Upper lobe of left lung (tissue), 6 donors: ENCODE measurements at regions not wholly inside any gene's neighbourhood (a gene's known extent, or its start where the extent isn't known, plus 50 kb on each side); places are given as distances from the start of the nearest gene placed in this dataset.

Experiments used
- ATAC-seq, 2 donors: fragments of 200-7000 bp; cut with Tn5 transposase; one replicate each; pipeline ENCODE4 v1.9.1; 2022; ENCODE audit warnings: mild to moderate bottlenecking in 2 of 2, moderate library complexity in 2 of 2; ENCODE audit not compliant: low FRiP score in 2 of 2
- DNase-seq, 2 donors: peaks; one replicate each; pipeline ENCODE4 v3.0.0-alpha.2; 2019 to 2020
- H3K27ac ChIP-seq, 4 donors: fragments of 200-600 bp; sonication (generic); one replicate each; pipeline ENCODE4 v1.5.1; 2016 to 2019
- H3K27me3 ChIP-seq, 4 donors: fragments of 200-600 bp; sonication (generic); one replicate each; pipeline ENCODE4 v1.5.1; 2017 to 2019
- H3K36me3 ChIP-seq, 4 donors: fragments of 200-600 bp; sonication (generic); one replicate each; pipeline ENCODE4 v1.5.1; 2016 to 2019
- H3K4me1 ChIP-seq, 4 donors: fragments of 200-600 bp; sonication (generic); one replicate each; pipeline ENCODE4 v1.5.1; 2018 to 2019
- H3K4me3 ChIP-seq, 4 donors: fragments of 200-600 bp; sonication (generic); one replicate each; pipeline ENCODE4 v1.5.1; 2017 to 2019; ENCODE audit warnings: mild to moderate bottlenecking in 2 of 4, moderate library complexity in 1 of 4
- H3K9me3 ChIP-seq, 4 donors: fragments of 200-600 bp; sonication (generic); one replicate each; pipeline ENCODE4 v1.5.1; 2018 to 2019
- EP300 ChIP-seq, 4 donors: sonication (generic); formaldehyde crosslinking; IDR thresholded peaks; one replicate each; pipeline ENCODE4 v1.5.1; 2017; ENCODE audit warnings: antibody characterized with exemption in 4 of 4, control low read depth in 2 of 4
- POLR2A ChIP-seq, 4 donors: fragments of 450-650 bp; IDR thresholded peaks; one replicate each; pipeline ENCODE4 v1.5.1; 2016 to 2017; ENCODE audit warnings: antibody characterized with exemption in 4 of 4, mild to moderate bottlenecking in 2 of 4
- POLR2AphosphoS5 ChIP-seq, 2 donors: sonication (generic); formaldehyde crosslinking; IDR thresholded peaks; one replicate each; pipeline ENCODE4 v1.5.1; 2017; ENCODE audit warnings: antibody characterized with exemption in 2 of 2
- WGBS, 2 donors: methylation state at CpG; one replicate each; pipeline ENCODE4 v1.1.5; 2017 to 2018; 5-methylcytosine and 5-hydroxymethylcytosine counted together
- TF ChIP-seq, protein P1 (sequence below), 6 experiments: fragments of 450-650 bp in 4 of 6; fragments of 200-600 bp in 2 of 6; sonication (generic) in 2 of 6; IDR thresholded peaks; one replicate each; pipeline ENCODE4 v1.5.1; 2016 to 2019; ENCODE audit warnings: antibody characterized with exemption in 6 of 6
- donor health status: DM: no; HTN: no; CAD: no; lungs with moderate emphysema.
- donor health status: DM: no; HTN: yes; CAD: no; lungs with severe emphysema.

DNA sequence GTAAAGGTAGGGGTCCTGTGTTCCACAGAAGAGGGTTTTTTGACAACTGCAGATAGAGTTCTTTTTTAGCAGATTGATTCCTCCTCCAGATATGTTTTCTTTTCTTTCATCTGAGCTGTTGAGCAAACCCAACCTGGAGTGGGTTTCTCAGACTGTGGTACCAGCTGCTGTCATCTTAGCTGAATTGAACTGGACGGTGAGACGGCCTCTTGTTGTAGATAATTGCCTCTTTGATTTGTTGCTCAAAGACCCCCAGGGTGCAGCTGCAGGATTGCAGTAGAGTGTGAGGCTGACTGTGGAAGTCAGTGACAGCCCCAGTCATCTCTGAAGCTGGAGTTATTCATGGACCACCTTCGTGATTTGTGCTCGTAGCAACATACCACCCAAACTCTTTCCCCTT is 317.7 kb downstream of the AACS start:
- ATAC-seq (no peak), DNase-seq (no peak)
- Histone ChIP-seq H3K4me3 (no peak overlapping the region), H3K27me3 (no peaks in the 10 kb centered on the region), H3K36me3 (no peaks in the 10 kb centered on the region), H3K27ac (no peak overlapping the region), H3K9me3 (no peaks in the 10 kb centered on the region), H3K4me1 (no peaks in the 10 kb centered on the region)
- 58 to 66% methylated on average over 4 of the region's 4 CpGs for WGBS, 2 donors
- TF ChIP-seq EP300 (IDR thresholded peaks at IDR 0.05) (no peak), POLR2AphosphoS5 (IDR thresholded peaks at IDR 0.05) (no peak), POLR2A (IDR thresholded peaks at IDR 0.05) (no peak)
- TF ChIP-seq, protein P1, sequence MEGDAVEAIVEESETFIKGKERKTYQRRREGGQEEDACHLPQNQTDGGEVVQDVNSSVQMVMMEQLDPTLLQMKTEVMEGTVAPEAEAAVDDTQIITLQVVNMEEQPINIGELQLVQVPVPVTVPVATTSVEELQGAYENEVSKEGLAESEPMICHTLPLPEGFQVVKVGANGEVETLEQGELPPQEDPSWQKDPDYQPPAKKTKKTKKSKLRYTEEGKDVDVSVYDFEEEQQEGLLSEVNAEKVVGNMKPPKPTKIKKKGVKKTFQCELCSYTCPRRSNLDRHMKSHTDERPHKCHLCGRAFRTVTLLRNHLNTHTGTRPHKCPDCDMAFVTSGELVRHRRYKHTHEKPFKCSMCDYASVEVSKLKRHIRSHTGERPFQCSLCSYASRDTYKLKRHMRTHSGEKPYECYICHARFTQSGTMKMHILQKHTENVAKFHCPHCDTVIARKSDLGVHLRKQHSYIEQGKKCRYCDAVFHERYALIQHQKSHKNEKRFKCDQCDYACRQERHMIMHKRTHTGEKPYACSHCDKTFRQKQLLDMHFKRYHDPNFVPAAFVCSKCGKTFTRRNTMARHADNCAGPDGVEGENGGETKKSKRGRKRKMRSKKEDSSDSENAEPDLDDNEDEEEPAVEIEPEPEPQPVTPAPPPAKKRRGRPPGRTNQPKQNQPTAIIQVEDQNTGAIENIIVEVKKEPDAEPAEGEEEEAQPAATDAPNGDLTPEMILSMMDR (IDR thresholded peaks at IDR 0.05) = no peak

DNA sequence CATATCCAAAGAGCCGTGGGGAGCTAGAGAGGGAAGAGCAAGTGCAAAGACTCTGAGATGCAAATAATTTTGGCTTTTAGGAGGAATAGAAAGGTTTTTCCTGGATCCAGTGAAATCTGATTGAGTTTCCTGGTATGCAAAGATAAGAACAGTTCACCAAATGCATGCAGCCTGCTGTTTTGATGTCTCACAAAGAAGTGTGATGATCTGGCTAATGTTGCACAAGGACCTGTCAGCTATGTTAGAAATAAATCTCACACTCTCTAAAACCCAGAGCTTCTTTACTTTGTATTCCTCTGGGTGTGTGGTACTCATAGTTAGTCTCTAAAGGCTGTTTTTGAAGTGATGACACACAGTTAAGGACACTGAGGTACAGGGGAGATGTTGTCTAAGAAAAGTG is 321.4 kb downstream of the AACS start:
- no peaks in the 10 kb centered on the region for H3K9me3 ChIP-seq
- no peak for TF ChIP-seq POLR2A (IDR thresholded peaks at IDR 0.05)
- TF ChIP-seq EP300 (IDR thresholded peaks at IDR 0.05) = no peak
- TF ChIP-seq, protein P1 (IDR thresholded peaks at IDR 0.05) = no peak
- no peak for TF ChIP-seq POLR2AphosphoS5 (IDR thresholded peaks at IDR 0.05)
- no peaks in the 10 kb centered on the region for H3K36me3 ChIP-seq
- no peak overlapping the region for H3K27ac ChIP-seq
- WGBS, 2 donors = 79 to 82% methylated on average over 1 of the region's 1 CpG
- H3K4me1 ChIP-seq = no peaks in the 10 kb centered on the region
- no peak overlapping the region for H3K4me3 ChIP-seq
- no peaks in the 10 kb centered on the region for H3K27me3 ChIP-seq
- no peak for ATAC-seq
- no peak for DNase-seq

DNA sequence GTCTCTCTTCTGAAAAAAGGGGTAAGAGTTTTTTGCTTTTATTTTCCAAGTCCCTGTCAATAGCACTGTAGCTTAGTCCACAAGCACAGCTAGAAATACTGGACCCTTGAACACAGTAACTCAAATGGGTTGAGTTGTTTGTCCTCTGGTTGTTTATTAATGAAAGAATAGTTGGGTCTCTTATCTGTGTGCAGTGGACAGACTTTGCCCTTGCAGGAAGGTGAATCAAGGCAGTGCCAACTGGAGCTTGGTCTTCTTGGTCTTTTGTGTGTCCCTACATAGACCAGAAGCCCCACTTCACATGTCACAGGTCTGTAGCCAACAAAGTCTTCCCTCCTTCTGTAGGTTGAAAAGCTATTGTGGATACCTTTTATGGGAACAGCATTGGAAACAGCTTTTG is 322.0 kb downstream of the AACS start:
- H3K9me3 ChIP-seq = no peaks in the 10 kb centered on the region
- DNase-seq = no peak
- no peak overlapping the region for H3K4me3 ChIP-seq
- ATAC-seq = no peak
- H3K27me3 ChIP-seq = no peaks in the 10 kb centered on the region
- no peaks in the 10 kb centered on the region for H3K36me3 ChIP-seq
- TF ChIP-seq EP300 (IDR thresholded peaks at IDR 0.05) (no peak), POLR2A (IDR thresholded peaks at IDR 0.05) (no peak)
- no peak overlapping the region for H3K27ac ChIP-seq
- H3K4me1 ChIP-seq = no peaks in the 10 kb centered on the region

DNA sequence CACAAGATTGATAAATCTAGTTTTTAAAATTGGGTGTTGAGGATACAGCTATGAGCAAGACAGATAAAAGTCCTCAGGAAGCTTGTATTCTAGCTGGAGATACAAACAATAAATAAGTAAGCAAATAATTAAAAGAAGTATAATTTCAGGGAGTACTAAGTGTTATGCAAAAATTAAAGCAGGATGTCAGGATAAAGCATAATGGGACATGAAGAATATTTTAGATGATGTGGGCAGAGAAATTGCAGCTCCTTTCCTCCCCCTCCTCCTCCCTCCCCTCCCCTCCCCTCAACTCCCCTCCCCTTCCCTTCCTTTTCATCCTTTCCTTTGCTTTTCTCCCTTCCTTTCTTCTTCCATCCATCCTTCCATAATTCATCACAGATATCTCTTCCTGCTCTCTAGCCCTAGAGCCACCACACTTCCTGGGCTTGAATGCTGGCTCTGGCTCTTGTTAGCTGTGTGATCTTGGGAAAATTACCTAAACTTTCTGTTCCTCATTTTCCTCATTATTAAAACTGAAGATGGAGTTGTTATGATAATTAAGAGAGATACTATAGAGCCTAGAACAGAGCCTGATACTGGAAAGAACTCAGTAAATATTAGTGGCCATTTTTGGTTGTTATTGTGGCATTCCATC is 323.9 kb downstream of the AACS start:
- TF ChIP-seq EP300 (IDR thresholded peaks at IDR 0.05) (no peak), POLR2AphosphoS5 (IDR thresholded peaks at IDR 0.05) (no peak), POLR2A (IDR thresholded peaks at IDR 0.05) (no peak)
- TF ChIP-seq, protein P1 (IDR thresholded peaks at IDR 0.05) = no peak
- Histone ChIP-seq H3K36me3 (no peaks in the 10 kb centered on the region), H3K27ac (no peak overlapping the region), H3K4me1 (no peaks in the 10 kb centered on the region), H3K4me3 (no peak overlapping the region), H3K27me3 (no peaks in the 10 kb centered on the region), H3K9me3 (no peaks in the 10 kb centered on the region)
- DNase-seq = no peak
- no peak for ATAC-seq

DNA sequence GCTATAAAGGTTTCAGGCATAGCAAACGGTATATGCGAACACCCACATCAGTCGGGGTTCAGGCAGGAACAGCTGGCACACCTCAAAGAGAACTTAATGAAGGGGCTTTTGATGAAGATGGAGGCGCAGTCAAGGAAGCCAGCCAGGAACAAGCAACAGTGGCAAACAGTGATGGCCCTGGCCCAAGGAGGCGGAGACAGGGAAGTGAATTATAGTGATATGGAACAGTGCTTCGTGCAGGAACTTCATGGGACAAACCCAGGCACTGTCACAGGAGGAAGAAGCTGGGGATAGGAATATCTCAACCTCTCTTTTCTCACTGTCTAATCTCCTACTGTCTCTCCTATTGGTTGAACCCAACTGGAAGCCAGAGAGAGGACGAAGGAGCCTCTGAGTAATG is 328.3 kb downstream of the AACS start:
- Histone ChIP-seq H3K27ac (no peak overlapping the region), H3K9me3 (no peaks in the 10 kb centered on the region), H3K27me3 (no peaks in the 10 kb centered on the region), H3K36me3 (no peaks in the 10 kb centered on the region), H3K4me3 (no peak overlapping the region), H3K4me1 (no peaks in the 10 kb centered on the region)
- no peak for ATAC-seq
- DNase-seq = no peak
- WGBS, 2 donors = 62 to 72% methylated on average over 6 to 7 of the region's 7 CpGs
- no peak for TF ChIP-seq POLR2A (IDR thresholded peaks at IDR 0.05)
- TF ChIP-seq, protein P1 (IDR thresholded peaks at IDR 0.05) = no peak
- no peak for TF ChIP-seq POLR2AphosphoS5 (IDR thresholded peaks at IDR 0.05)
- no peak for TF ChIP-seq EP300 (IDR thresholded peaks at IDR 0.05)
